SK-N-SH (cell line): ENCODE measurements at regions not wholly inside any gene's neighbourhood (a gene's known extent, or its start where the extent isn't known, plus 50 kb on each side); places are given as distances from the start of the nearest gene placed in this dataset.

ENCODE experiments used
- CTCF ChIA-PET: fragments of 300-600, 350-600 bp; formaldehyde crosslinking; extraction: SDS; loops from one replicate; lab custom pipeline; 2021; lab: Yijun Ruan, JAX
- POLR2A ChIA-PET: fragments of 350-600 bp; sonication (Branson Sonifier 250); formaldehyde crosslinking; extraction: SDS; loops from one replicate; lab custom pipeline; 2020; ENCODE audit warnings: antibody characterized with exemption, inconsistent platforms; lab: Yijun Ruan, JAX
- DNase-seq: peaks from one replicate; pipeline ENCODE4 v3.0.0; 2012
- H2AFZ ChIP-seq: fragments of 200-600 bp; sonication (generic); 2 replicates; pipeline ENCODE4 v1.8.1; 2016; ENCODE audit warnings: antibody characterized with exemption, mild to moderate bottlenecking, low read depth
- H3F3A ChIP-seq: fragments of 200-600 bp; sonication (generic); replicated peaks from 2 replicates; pipeline ENCODE3; 2016; ENCODE audit warnings: antibody characterized with exemption, mild to moderate bottlenecking; ENCODE audit not compliant: insufficient read depth
- H3K27ac ChIP-seq, 2 experiments: fragments of 200-500 bp in 1 of 2; fragments of 200-600 bp in 1 of 2; sonication (Bioruptor generic) in 1 of 2; sonication (generic), shearing (Covaris generic) in 1 of 2; 2 replicates each; pipeline versions ENCODE4 v1.5.1 to v1.6.1; 2014 to 2016; ENCODE audit warnings: low read depth in 2 of 2, inconsistent platforms in 1 of 2, low read length in 1 of 2, mild to moderate bottlenecking in 1 of 2, mixed read lengths in 1 of 2
- H3K27me3 ChIP-seq: fragments of 200-600 bp; sonication (generic), shearing (Covaris generic); 2 replicates; pipeline ENCODE4 v1.6.1; 2016; ENCODE audit warnings: mixed run types; ENCODE audit not compliant: insufficient read depth
- H3K36me3 ChIP-seq, 2 experiments: fragments of 200-500 bp in 1 of 2; fragments of 200-600 bp in 1 of 2; sonication (Bioruptor generic) in 1 of 2; sonication (generic) in 1 of 2; replicated peaks in 1 of 2; 2 replicates each; pipeline versions ENCODE3 to v1.5.1; 2014 to 2016; ENCODE audit warnings: low read length in 1 of 2, mild to moderate bottlenecking in 1 of 2; ENCODE audit not compliant: insufficient read depth in 2 of 2, control insufficient read depth in 1 of 2
- H3K4me1 ChIP-seq, 2 experiments: fragments of 200-500 bp in 1 of 2; fragments of 200-600 bp in 1 of 2; sonication (Bioruptor generic) in 1 of 2; sonication (generic), shearing (Covaris generic) in 1 of 2; 2 replicates each; pipeline versions ENCODE4 v1.5.1 to v1.6.1; 2014 to 2016; ENCODE audit warnings: low read depth in 1 of 2, low read length in 1 of 2, mixed run types in 1 of 2; ENCODE audit not compliant: insufficient read depth in 2 of 2, control insufficient read depth in 1 of 2
- H3K4me2 ChIP-seq: fragments of 200-600 bp; sonication (generic), shearing (Covaris generic); 2 replicates; pipeline ENCODE4 v1.6.1; 2017; ENCODE audit warnings: mixed run types
- H3K4me3 ChIP-seq, 2 experiments: fragments of 200-500 bp in 1 of 2; fragments of 200-600 bp in 1 of 2; sonication (Bioruptor generic) in 1 of 2; sonication (generic), shearing (Covaris generic) in 1 of 2; 2 replicates each; pipeline versions ENCODE4 v1.5.1 to v1.8.1; 2014 to 2016; ENCODE audit warnings: low read depth in 2 of 2, inconsistent platforms in 1 of 2, low read length in 1 of 2, mild to moderate bottlenecking in 1 of 2, mixed read lengths in 1 of 2, moderate library complexity in 1 of 2
- H3K79me2 ChIP-seq: fragments of 200-600 bp; sonication (generic); 2 replicates; pipeline ENCODE4 v1.8.1; 2017; ENCODE audit warnings: mild to moderate bottlenecking; ENCODE audit not compliant: insufficient read depth
- H3K9ac ChIP-seq: fragments of 200-600 bp; sonication (generic); 2 replicates; pipeline ENCODE4 v1.6.1; 2017; ENCODE audit warnings: mixed run types
- H3K9me2 ChIP-seq: fragments of 200-600 bp; sonication (generic); 2 replicates; pipeline ENCODE4 v1.6.1; 2017; ENCODE audit warnings: mixed run types
- H3K9me3 ChIP-seq: fragments of 200-600 bp; sonication (generic); 2 replicates; pipeline ENCODE4 v1.6.1; 2017; ENCODE audit warnings: mixed run types, mild to moderate bottlenecking, moderate library complexity
- H4K20me1 ChIP-seq: fragments of 200-600 bp; sonication (generic); 2 replicates; pipeline ENCODE4 v1.6.1; 2017; ENCODE audit warnings: mild to moderate bottlenecking, mixed run types; ENCODE audit not compliant: insufficient read depth
- EP300 ChIP-seq, 2 experiments: IDR thresholded peaks; 2 replicates each; pipeline versions ENCODE4 v1.4.0 to v1.6.1; 2012; ENCODE audit warnings: borderline replicate concordance in 1 of 2, low read depth in 1 of 2, low read length in 1 of 2
- EZH2phosphoT487 ChIP-seq: fragments of 200-600 bp; sonication (generic); IDR thresholded peaks from 2 replicates; pipeline ENCODE4 v1.6.1; 2017; ENCODE audit warnings: low read depth, mixed run types, mild to moderate bottlenecking, antibody characterized with exemption, moderate library complexity, borderline replicate concordance
- FOSL2 ChIP-seq: IDR thresholded peaks from 2 replicates; pipeline ENCODE4 v1.4.0; 2012; ENCODE audit warnings: low read depth, mild to moderate bottlenecking, moderate library complexity, borderline replicate concordance
- GABPA ChIP-seq: IDR thresholded peaks from 2 replicates; pipeline ENCODE4 v1.4.0; 2012; ENCODE audit warnings: low read depth, mild to moderate bottlenecking
- MAX ChIP-seq: IDR thresholded peaks from 2 replicates; pipeline ENCODE4 v1.4.0; 2012; ENCODE audit warnings: low read depth
- MEF2A ChIP-seq: IDR thresholded peaks from 2 replicates; pipeline ENCODE4 v1.4.0; 2012; ENCODE audit warnings: low read depth, borderline replicate concordance
- NFIC ChIP-seq: IDR thresholded peaks from 2 replicates; pipeline ENCODE4 v1.4.0; 2012; ENCODE audit warnings: borderline replicate concordance
- NRF1 ChIP-seq: IDR thresholded peaks from 2 replicates; pipeline ENCODE4 v1.6.1; 2012; ENCODE audit warnings: low read depth, mild to moderate bottlenecking, low read length
- PBX3 ChIP-seq: IDR thresholded peaks from 2 replicates; pipeline ENCODE4; 2012
- POLR2AphosphoS5 ChIP-seq: IDR thresholded peaks from 2 replicates; pipeline ENCODE4 v1.6.1; 2012; ENCODE audit warnings: low read depth, low read length
- RCOR1 ChIP-seq: fragments of 150-350 bp; IDR thresholded peaks from 2 replicates; pipeline ENCODE4 v1.6.1; 2017; ENCODE audit warnings: antibody characterized with exemption, low read length
- TCF12 ChIP-seq: IDR thresholded peaks from 2 replicates; pipeline ENCODE4 v1.4.0; 2012
- TEAD4 ChIP-seq: IDR thresholded peaks from 2 replicates; pipeline ENCODE4 v1.4.0; 2012; ENCODE audit warnings: mild to moderate bottlenecking, borderline replicate concordance; ENCODE audit not compliant: insufficient read depth
- YY1 ChIP-seq: IDR thresholded peaks from 2 replicates; pipeline ENCODE4 v1.4.0; 2012; ENCODE audit warnings: low read depth, mild to moderate bottlenecking
- ZBTB33 ChIP-seq: IDR thresholded peaks from 2 replicates; pipeline ENCODE4 v1.4.0; 2012; ENCODE audit warnings: low read depth, borderline replicate concordance
- whole genome bisulfite sequencing: methylation state at CpG from one replicate; pipeline ENCODE4 v1.1.6; 2017; ENCODE audit warnings: low lambda C conversion rate; 5-methylcytosine and 5-hydroxymethylcytosine counted together
- TF ChIP-seq, protein P1 (sequence below): fragments of 200-600 bp; sonication (generic); IDR thresholded peaks from 2 replicates; pipeline ENCODE4 v1.6.1; 2017; ENCODE audit warnings: antibody characterized with exemption, mild to moderate bottlenecking, moderate library complexity

DNA sequence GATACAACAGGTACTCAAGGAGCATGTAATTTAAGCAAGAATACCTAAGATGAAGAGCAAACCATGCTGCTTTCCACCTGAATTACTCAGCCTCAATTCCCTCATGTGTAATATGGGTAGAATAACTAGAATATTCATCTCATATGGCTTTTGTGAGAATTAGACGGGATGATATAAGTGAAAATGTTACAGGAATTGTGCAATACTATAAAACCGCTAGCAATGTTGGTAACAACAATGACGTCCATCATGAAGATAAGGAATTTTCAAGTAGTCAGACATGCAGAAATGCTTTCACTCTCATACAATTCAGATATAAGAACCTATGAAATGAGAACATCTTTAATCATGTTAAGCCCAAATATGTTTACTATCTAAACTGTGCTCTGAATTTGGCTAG lies 2106.6 kb upstream of the CELF4 start:
- ChIA-PET CTCF (no interaction called here), POLR2A (no interaction called here)
- no peaks in the 10 kb centered on the region for H3K27me3 ChIP-seq
- H3K9me2 ChIP-seq: no peaks in the 10 kb centered on the region
- H3K4me1 ChIP-seq: no peaks in the 10 kb centered on the region
- H3K79me2 ChIP-seq: no peaks in the 10 kb centered on the region
- H3K4me3 ChIP-seq: no peak overlapping the region
- no peak overlapping the region for H3K9ac ChIP-seq
- no peak for DNase-seq
- no peaks in the 10 kb centered on the region for H4K20me1 ChIP-seq
- no peak overlapping the region for H3K27ac ChIP-seq
- TF ChIP-seq NRF1: no peak
- no peak for TF ChIP-seq ZBTB33
- no peak for TF ChIP-seq PBX3
- no peak for TF ChIP-seq RCOR1
- TF ChIP-seq, protein P1, sequence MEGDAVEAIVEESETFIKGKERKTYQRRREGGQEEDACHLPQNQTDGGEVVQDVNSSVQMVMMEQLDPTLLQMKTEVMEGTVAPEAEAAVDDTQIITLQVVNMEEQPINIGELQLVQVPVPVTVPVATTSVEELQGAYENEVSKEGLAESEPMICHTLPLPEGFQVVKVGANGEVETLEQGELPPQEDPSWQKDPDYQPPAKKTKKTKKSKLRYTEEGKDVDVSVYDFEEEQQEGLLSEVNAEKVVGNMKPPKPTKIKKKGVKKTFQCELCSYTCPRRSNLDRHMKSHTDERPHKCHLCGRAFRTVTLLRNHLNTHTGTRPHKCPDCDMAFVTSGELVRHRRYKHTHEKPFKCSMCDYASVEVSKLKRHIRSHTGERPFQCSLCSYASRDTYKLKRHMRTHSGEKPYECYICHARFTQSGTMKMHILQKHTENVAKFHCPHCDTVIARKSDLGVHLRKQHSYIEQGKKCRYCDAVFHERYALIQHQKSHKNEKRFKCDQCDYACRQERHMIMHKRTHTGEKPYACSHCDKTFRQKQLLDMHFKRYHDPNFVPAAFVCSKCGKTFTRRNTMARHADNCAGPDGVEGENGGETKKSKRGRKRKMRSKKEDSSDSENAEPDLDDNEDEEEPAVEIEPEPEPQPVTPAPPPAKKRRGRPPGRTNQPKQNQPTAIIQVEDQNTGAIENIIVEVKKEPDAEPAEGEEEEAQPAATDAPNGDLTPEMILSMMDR: no peak
- TF ChIP-seq FOSL2: no peak
- no peak for TF ChIP-seq NFIC
- TF ChIP-seq MAX: no peak
- TF ChIP-seq MEF2A: no peak
- TF ChIP-seq YY1: no peak
- TF ChIP-seq POLR2AphosphoS5: no peak
- no peak for TF ChIP-seq TCF12
- no peaks in the 10 kb centered on the region for H3F3A ChIP-seq
- no peak overlapping the region for H2AFZ ChIP-seq
- H3K36me3 ChIP-seq: no peaks in the 10 kb centered on the region
- 58% methylated on average over 3 of the region's 3 CpGs for WGBS
- H3K4me2 ChIP-seq: no peak overlapping the region
- H3K9me3 ChIP-seq: no peaks in the 10 kb centered on the region

DNA sequence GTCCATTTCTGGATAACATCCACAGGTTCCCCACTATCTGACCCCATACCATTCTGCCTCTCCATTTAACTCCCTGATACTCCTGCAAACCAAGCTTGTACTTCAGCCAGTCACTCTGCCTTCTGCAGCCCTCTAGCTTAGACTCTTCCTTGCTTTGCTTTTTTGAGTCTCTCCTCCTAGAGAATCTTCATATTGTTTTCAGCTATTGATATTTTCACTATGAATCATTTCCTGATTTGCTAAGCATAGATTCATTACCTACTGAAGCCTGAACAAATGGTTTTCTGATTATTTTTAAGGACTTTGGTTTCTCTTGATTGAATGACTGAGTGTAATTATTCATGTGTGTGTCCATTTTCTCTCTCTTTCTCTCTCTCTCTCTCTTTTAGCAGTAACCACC lies 2102.3 kb upstream of the CELF4 start:
- H2AFZ ChIP-seq: no peak overlapping the region
- no peak overlapping the region for H3K4me3 ChIP-seq
- no peaks in the 10 kb centered on the region for H3F3A ChIP-seq
- H3K4me1 ChIP-seq: no peaks in the 10 kb centered on the region
- no peak overlapping the region for H3K27ac ChIP-seq
- no peaks in the 10 kb centered on the region for H3K9me3 ChIP-seq
- no peaks in the 10 kb centered on the region for H3K27me3 ChIP-seq
- ChIA-PET POLR2A (interaction anchor here (0.6 kb wide), 1 partner anchor 23 kb away, joined by 3 read pairs; no protein-coding TSS in a partner anchor), CTCF (interaction anchor here (1.0 kb wide), 1 partner anchor 17 kb away, joined by 3 read pairs; no protein-coding TSS in a partner anchor)
- H3K4me2 ChIP-seq: no peak overlapping the region
- no peaks in the 10 kb centered on the region for H3K9me2 ChIP-seq
- H3K9ac ChIP-seq: no peak overlapping the region
- no peak for DNase-seq
- H3K36me3 ChIP-seq: no peaks in the 10 kb centered on the region
- TF ChIP-seq GABPA (no peak), EP300 (IDR thresholded peaks at IDR 0.05; ENCODE audit: borderline replicate concordance in 1 of 2, low read depth in 1 of 2, low read length in 1 of 2) (no peak), EZH2phosphoT487 (no peak), MEF2A (no peak), NFIC (no peak), TEAD4 (no peak)
- H4K20me1 ChIP-seq: no peaks in the 10 kb centered on the region
- H3K79me2 ChIP-seq: no peaks in the 10 kb centered on the region
